ENCODE measurements at regions not wholly inside any gene's neighbourhood (a gene's known extent, or its start where the extent isn't known, plus 50 kb on each side); places are given as distances from the start of the nearest gene placed in this dataset.

DNA sequence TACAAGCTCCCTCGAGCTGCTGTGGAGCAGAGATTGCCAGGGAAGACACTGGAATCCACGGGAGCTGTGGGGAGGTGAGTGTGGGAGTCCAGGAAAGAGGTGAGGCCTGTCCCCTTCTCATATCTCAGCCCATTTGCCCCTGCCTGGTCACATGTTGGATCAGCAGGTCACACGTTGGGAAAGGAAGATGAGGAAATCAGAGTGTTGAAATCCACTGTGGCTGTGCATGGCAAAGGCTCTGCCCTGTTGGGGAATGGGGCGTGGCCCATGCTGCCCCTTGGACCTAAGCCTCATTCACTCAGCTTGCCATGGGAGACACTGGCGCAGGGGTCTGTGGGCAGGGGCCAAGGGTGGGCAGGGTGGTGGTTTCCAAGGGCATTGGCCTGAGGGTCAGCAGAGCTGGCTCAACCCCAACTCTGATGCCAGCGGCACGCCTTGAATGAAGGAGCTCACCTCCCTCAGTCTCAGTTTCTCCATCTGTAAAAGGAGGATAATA lies 85.4 kb upstream of the CPEB4 start:
- no peak for DNase-seq (ENCODE audit: low spot score)

DNA sequence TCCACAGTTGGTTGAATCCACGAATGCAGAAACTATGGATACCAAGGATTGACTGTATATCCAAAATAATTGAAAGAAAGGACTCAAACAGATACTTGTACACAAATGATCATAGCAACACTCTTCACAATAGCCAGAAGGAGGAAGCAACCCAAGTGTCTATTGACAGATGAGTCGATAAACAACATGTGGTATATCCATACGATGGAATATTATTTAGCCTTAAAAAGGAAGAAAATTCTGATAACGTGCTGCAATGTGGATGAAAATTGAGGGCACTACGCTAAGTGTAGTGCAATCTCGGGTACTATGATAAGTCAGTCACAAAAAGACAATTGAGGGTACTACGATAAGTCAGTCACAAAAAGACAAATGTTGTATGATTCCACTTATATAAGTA lies 83.6 kb upstream of the CPEB4 start:
- DNase-seq (ENCODE audit: low spot score), result no peak

DNA sequence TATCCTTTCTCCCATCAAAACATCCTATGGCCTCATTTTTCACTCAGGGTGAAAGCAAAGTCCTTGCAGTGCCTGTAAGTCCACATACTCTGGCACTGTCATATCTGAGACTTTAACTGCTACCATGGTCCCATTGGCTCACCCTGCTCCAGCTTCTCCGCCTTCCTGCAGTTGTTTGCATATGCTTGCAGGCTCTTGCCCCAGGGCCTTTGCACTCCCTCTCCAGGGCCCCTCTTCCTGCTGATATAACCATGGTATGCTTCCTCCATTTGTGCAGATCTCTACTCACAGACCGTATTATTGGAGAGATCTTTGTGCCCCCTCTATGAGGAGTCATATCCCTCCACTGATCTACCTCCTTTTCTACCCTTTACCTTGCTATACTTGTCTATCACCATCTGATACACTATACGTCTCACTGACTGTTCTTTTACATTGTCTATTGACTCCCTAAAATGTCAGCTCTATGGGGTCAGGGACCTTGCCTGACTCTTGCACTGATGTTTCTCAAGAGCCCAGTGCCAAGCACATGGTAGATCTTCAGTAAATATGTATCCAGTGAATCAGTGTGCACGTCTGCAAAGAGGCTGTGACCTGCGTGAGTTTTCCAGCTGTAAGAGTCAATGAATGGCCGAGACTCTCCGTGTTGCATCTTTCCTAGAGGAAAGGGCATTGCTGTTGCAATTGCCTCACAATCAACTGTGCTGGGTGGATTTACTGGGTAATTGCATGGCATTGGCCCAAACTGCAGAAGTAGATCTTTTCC lies 81.7 kb upstream of the CPEB4 start:
- DNase-seq (ENCODE audit: low spot score), result no peak

DNA sequence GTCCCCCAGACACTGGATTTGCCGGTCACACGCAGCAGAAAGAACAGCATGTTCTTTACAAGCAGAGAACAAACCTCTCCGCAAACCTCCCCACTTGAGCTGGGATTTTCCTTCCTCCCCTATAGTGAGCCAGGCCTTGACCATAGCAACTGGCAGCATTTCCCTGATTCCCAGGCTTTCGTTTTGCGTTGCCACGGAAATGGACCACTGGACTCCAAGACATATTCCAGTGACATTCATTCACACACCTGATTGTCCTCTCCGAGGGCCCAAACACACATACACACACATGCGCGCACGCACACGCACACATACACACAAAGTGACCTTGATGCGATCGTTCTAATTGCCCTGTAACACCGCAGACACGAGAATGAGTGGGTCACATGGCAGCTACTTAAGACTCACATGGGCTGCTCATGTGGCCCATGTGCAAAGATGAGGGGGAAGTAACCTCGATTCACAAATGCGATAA lies 80.9 kb upstream of the CPEB4 start:
- DNase-seq (ENCODE audit: low spot score), result no peak

DNA sequence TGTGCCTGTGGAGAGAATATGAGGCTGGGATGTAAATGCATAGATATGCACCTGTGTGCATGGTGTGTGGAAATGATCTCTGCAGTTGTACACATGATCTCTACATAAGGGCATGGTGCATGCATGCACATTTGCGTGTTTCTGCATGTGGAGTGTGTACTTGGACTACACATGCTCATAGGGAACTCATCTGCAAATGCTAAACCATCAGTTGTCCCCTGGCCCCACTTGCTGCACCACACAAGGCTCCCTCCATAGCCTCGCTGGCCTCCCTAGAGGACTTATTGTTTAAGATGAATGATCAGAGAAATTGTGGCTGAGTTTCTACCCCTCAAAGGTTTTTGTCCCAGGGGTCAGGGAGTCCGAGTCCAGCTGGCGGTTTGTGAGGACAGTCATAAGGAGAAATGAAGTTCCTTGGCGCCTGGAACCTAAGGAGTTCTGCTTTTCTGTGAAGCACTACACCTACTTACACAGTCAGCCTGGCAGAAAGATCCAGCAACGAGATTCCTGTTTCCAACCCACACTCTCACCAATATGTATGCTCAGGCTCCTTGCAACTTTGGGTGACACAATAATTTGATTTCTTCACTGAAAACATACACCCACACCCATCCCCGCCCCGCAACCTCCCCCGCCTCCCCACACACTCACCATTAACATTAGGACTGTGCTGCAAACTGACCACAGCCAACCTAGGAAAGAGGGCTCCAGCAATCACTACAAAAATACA lies 79.9 kb upstream of the CPEB4 start:
- no peak for DNase-seq (ENCODE audit: low spot score)

DNA sequence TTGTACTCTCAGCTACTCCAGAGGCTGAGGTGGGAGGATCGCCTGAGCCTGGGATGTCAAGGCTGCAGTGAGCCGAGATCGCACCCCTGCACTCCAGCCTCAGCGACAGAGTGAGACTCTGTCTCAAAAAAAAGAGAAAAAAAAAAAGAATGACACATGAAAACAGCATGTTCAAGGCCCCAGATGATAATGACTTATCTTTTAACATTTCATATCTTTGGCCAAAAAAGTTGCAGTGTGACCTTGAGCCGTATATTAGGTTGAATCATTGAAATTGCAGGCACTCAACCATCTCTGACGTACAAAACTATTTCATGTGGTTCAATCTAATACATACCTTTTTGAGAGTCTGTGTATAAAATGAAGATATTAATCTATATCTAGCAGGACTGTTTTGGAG lies 79.1 kb upstream of the CPEB4 start:
- no peak for DNase-seq (ENCODE audit: low spot score)

DNA sequence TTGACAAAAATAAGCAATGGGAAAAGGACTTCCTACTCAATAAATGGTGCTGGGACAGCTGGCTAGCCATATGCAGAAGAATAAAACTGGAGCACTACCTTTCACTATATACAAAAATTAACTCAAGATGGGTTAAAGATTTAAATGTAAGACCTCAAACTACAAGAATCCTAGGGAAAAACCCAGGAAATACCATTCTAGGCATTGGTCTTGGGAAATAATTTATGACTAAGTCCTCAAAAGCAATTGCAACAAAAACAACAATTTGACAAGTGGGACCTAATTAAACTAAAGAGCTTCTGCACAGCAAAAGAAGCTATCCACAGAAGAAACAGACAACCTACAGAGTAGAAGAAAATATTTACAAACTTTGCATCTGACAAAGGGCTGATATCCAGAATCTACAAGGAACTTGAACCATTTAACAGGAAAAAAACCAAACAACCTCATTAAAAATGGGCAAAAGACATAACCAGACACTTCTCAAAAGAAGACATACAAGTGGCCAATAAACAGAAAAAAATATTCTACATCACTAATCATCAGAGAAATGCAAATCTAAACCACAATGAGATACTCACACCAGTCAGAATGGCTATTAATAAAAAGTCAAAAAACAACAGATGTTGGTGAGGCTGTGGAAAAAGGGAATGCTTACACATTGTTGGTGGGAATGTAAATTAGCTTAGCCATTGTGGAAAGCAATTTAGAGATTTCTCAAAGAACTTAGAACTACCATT lies 75.2 kb upstream of the CPEB4 start:
- DNase-seq (ENCODE audit: low spot score), result no peak

DNA sequence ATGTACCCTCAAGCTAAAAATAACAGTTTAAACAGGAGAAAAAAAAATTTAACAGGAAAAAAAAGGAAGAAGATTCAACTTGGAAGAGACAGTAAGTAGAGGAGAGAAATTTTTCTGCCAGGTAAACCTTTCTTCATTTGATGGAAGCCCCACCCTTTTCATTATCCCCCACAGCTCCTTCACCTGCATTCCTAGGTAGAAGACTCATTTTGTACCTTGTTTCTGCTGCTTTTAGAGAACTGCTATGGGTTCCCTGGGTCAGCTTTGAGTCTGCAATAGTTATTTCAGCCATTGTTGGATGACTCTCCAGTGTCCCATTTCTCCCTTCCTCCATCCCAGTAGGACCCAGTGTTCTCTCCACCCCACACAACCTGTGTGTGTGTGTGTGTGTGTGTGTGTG lies 74.1 kb upstream of the CPEB4 start:
- DNase-seq (ENCODE audit: low spot score), result no peak

DNA sequence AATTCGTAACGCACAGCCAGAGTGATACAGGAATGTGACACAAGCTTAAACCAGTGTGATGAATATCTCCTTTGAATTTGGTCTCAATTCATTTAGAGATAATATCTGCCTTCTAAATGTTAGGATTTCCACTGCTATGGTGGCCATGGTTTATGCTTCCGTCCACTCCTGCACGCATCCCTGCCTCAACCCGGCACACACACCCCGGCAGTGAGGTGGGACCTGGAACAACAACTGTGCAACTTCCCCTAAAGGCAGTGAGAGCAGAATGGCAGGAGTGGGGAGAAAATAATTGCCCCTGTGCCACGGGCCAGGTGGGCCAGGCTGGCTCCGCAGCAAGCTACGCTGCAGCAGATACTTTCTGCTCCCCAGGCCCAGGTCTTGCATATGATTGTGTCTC lies 72.6 kb upstream of the CPEB4 start:
- DNase-seq (ENCODE audit: low spot score), result no peak

DNA sequence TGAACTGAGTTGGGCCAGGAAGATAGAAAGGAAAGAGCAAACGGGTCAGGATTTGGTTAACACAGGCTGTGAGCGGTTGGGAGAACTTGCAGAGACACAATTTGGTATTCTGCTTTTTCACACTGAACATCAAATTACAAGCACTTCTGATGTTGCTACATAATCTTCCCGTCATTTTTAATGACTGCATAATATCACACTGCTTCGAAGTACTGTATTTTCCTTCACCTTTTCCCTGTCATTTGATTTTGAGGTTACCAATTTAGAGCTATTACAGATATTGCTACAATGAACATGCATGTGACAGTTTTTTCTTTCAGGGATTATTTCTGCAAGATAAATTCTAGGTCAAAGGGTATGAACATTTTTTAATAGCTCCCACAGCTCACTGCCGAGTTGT lies 71.4 kb upstream of the CPEB4 start:
- no peak for DNase-seq (ENCODE audit: low spot score)

DNA sequence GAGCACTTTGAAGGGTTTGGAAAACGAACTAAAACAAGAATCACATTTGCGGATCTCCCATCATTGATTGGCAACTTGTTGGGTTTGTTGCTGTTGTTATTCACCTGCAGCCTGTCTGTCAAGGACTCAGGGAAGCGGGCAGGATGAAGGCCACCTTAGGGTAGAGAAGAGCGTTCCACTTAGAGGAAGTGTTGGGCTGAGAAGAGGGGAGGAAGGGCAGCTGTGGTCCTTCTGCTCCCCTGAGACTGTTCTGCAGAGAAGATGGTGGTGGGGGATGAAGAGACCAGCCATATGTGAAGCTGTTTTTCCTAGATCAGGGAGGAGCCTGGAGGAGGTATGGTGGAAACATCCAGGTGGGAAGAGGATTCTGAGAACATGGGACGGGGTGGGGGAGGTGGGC lies 70.6 kb upstream of the CPEB4 start:
- no peak for DNase-seq (ENCODE audit: low spot score)

DNA sequence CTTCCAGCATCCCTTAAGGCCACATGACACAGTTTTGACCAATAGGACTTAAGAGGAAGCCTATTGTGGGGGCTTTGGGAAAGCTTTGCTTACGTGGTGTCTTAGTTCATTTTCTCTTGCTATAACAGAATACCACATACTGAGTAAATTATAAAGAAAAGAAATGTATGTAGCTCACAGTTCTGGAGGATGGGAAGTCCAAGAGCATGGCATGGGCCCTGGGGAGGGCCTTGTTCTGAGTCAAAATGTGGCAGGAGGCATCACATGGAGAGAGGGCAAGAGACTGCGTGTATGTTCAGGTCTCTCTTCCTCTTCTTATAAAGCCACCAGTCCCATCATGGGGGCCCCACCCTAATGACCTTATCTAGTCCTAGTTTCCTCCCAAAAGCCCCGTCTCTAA lies 68.6 kb upstream of the CPEB4 start:
- DNase-seq (ENCODE audit: low spot score), result no peak

DNA sequence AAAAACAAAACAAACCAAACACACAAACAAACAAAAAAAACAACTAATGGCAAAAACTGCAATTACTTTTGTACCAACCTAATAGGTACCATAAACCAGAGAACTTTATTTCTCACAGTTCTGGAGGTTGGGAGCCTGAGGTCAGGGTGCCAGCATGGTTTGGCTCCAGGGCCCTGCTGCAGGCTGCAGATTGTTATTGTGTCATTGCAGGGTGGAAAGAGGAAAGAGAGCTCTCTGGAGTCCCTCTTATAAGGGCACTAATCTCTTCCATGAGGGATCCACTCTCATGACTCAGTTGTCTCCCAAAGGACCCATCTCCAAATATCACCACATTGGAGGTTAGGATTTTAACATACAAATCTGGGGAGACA lies 64.9 kb upstream of the CPEB4 start:
- DNase-seq (ENCODE audit: low spot score), result no peak

DNA sequence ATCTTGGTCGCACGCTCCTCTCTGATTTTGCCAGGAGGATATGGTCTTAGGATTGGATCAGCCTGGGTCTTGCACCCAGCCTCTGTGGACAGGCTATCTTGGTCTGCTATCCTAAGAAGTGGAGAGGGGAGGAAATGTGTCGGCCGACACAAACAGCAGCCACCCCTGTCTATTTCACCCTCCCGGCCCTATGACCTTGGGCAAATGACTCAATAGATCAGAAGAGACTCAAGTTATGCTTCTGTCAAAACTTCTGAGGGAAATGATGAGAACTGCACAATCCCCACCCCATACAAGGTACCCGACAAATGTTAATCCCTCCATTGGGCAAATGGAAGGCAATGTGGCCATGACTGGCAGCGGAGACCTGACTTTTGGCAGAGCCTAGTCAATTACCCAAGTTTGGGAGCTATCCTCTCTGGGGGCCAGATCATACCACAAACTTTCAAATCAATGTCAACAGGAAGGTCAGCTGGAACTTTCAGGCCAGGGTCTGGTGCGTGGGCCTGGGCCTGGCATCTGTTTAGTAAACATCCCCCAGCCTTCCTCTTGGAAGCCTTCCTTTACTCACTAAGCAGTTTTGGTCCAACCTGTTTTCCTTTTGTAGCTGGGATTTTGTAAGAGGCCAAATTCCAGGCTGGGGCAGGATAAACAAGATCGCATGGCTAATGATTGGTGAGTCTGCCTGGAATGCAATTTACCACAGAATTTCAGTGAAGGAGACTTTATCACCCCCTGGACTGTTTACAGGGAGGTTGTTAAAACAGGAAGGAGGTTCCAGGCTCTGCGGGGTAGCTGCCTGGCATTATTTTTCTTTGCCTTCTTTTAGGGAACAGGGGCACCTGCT lies 64.2 kb upstream of the CPEB4 start:
- DNase-seq (ENCODE audit: low spot score), result peak; percentile 31

DNA sequence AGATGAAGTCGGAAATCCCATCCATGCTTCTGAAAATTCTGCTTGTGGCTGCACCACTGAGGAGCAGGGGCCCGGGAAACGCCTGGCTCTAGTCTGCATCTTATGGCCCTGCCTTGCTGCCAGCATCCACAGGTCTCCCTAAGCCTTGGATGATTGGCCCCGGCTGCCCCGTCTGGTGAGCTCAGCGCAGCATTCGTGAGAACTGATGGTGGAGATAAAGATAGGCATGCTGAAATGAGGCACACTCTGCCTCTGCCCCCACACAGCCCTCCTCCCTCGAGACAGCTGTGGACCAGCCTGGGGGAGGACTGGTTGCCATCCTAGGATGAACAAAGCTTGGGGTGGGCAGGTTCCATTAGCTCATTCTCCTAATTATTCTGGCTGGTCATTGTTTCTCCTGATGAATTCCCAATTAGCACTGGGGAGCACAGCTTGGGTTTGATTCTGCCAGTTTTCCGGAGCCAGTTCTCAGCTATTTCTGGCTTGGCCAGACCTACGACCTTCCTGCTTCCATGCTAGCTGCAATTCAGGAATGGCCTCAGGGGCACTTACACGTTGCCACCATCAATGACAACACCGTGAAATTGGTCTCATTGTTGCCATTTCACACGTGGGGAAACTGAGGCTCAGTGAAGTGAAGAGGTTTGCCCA lies 62.8 kb upstream of the CPEB4 start:
- DNase-seq (ENCODE audit: low spot score), result no peak

DNA sequence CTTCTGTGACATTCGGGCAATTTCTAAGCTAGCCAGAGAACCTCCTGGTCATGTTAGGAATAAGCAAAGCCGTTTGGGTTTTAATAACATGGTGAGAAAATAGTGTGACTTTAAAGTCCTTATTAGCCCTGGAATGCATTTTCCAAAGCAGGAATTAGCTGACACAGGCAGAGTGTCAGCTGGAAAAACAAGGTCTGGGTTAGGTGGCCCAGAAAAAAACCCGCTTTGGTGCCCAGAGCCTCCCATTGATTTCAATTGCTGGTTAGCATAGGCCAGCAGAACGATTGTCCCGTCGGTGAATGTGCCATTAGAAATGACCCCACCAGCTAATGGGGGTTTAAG lies 62.1 kb upstream of the CPEB4 start:
- DNase-seq (ENCODE audit: low spot score), result no peak

DNA sequence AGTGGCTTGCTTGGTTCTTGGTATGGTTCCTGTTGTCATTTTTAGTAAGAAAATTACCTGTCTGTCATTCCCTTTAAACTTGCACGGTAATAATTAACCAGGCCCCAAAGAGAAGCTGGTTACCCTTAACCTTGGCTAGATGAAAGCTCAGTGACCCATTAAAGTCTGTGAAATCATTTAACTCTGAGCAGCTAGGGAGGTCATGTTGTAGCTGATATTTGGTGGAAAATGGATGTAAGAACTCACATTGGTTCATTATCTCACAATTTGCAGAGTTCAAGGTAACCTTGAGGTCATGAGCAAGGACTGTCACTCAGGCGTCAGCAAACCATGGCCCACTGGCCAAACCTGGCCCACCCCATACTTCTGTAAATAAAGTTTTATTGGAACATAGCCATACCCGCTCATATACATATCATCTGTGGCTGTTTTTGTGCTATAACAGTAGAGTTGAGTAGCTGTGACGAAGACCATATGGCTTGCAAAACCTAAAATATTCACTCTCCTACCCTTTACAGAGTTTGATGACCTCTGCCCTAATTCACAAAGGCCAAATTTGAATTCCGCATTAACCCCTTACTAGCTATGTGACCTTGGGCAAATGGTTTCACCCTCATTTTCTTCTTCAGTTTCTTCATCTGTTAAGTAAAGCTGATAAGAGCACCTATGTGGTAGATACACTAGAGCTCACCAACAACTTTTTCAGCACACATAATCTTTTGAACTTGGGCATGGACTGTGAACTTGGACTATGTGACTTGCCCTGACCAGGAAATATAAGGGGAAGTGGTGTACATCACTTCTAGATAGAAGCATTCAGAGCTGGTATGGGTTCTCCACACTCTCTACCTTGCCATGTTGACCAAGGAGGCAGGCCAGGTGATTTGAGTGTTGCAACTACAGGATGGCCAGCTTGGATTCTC lies 61.5 kb upstream of the CPEB4 start:
- no peak for DNase-seq (ENCODE audit: low spot score)

DNA sequence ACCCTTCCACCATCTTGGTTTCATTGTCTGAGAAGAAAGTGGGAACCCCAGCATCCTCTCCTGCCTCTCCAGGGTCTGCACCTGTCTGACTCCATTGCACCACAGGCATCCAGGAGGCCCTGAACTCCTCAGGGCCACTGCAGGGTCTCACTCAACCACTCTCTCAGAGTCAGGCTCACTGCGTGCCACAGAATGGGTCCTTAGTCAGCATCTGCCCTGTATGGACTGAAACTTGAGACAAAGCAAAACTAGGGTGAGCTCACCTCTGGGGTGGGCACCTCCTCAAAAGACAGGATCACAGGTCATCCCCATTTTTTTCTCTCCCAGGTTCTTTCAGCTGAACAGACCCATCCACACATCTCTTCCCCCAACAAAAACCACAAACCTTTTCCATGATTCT lies 59.2 kb upstream of the CPEB4 start:
- DNase-seq (ENCODE audit: low spot score), result no peak

DNA sequence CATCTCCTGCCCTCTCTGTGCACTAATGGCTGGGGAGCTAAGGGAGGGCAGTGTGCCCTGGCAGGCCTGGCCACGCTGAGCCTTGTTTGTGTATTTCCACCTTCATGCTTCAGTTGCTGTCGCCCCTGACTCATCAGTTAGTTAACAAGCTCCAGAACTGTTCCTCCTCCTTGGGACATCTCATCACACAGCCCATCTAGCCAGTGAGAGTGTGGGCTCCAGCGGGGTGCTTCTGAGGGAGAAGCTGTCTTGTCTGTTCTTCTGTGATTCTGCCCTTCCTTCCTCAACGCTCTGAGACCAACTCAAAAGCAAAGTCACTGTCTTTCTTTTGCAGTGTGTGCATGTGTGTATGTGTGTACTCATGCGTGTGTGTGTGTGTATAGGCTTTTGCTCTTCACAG lies 58.3 kb upstream of the CPEB4 start:
- DNase-seq (ENCODE audit: low spot score), result no peak

DNA sequence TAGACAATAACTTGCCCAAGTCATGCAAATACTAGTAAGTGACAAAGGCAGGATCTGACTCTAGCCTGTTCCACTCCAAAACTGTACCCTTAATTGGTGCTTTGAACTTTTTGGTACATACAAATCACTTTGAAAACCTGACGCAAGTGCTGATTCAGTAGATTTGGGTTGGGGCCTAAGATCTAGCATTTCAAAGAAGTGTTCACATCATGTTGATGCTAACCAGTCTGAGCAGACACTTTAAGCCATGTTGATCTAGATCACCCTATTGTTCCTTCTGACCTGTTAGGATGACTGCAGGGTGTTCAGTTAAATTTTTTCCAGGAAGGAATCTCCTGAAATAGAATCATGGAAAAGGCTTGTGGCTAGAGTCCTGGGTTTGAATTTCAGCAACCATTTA lies 57.7 kb upstream of the CPEB4 start:
- DNase-seq (ENCODE audit: low spot score), result no peak
